NOMO-1 treated with DMSO at 0.1 percent for 48 hours (cell line): ENCODE measurements at regions not wholly inside any gene's neighbourhood (a gene's known extent, or its start where the extent isn't known, plus 50 kb on each side); places are given as distances from the start of the nearest gene placed in this dataset.
"Not testable (repeated sequence)": the region's sequence is repeated elsewhere in the genome, so short reads cannot be mapped to it uniquely, and the experiment has no call there.

ENCODE experiments used
- DNase-seq: peaks from one replicate; lab custom pipeline; 2025; ENCODE audit not compliant: unreplicated experiment; lab: John Stamatoyannopoulos, UW

DNA sequence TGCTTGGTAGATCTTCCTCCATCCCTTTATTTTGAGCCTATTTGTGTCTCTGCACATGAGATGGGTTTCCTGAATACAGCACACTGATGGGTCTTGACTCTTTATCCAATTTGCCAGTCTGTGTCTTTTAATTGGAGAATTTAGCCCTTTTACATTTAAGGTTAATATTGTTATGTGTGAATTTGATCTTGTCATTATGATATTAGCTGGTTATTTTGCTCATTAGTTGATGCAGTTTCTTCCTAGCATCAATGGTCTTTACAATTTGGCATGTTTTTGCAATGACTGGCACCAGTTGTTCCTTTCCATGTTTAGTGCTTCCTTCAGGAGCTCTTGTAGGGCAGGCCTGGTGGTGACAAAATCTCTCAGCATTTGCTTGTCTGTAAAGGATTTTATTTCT lies 72.4 kb downstream of the HNRNPD start:
- not testable (repeated sequence) for DNase-seq

GRCh38 chr4:82293304-82293703 lies 80.5 kb downstream of the HNRNPD start:
- DNase-seq: peak; percentile 91

GRCh38 chr4:82287720-82288119 lies 86.1 kb downstream of the HNRNPD start:
- DNase-seq: peak; percentile 3

- peak; percentile 99 for DNase-seq
Observed at GRCh38 chr4:82284858-82285805, 88.7 kb downstream of the HNRNPD start.

DNA sequence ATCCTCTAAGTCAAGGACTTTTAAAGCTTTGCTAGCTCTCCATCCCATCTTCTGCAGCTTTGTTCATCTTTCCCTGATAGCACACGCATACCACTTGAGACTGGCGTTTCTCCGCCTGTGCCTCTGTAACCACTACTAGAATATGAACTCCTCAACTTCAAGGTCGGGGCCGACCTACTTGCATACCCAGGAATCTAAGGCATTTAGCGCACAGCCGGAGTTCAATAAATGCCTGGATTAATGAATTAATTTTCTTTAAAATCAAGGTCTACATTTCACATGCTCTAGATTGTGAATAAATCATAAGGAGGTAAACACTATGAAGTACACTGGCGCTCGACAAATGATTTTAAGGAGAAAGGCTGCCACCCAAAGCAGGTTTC lies 89.3 kb downstream of the HNRNPD start:
- no peak for DNase-seq

DNA sequence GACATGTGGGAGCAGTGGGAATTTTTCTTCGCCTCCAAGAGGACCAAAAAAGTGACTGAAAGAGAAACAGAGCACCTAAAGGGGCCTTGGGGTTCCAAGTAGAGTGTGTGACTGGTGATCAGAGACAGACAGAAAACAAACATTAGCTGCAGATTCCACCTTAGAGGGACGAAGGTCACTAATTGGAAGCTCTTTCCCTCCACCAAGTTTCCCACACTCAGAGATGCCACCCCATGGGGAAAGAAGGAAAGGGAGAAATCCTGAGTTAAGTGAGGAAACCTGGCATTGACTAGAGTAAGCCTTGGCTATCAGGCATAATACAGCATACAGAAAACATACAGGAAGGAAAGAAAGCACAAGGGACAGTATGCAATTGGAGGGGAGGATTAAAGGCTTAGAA lies 90.9 kb downstream of the HNRNPD start:
- DNase-seq: no peak

GRCh38 chr4:82279550-82279949 lies 94.2 kb downstream of the HNRNPD start:
- not testable (repeated sequence) for DNase-seq

- DNase-seq: no peak
Observed at GRCh38 chr4:82276332-82276640, 97.5 kb downstream of the HNRNPD start.

- no peak for DNase-seq
Observed at GRCh38 chr4:82275431-82276331, 98.1 kb downstream of the HNRNPD start.

DNA sequence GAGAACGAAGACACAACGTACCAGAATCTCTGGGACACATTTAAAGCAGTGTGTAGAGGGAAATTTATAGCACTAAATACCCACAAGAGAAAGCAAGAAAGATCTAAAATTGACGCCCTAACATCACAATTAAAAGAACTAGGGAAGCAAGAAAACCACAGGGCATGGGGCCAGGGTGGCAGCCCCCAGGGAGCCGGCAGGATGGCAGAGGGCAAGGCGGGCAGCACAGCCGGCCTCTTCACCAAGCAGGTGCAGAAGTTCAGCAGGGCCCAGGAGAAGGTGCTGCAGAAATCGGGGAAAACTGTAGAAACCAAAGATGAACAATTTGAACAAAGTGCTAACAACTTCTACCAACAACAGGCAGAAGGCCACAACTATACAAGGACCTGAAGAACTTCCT lies 99.1 kb downstream of the HNRNPD start:
- not testable (repeated sequence) for DNase-seq

- not testable (repeated sequence) for DNase-seq
Observed at GRCh38 chr4:82272523-82272922, 101.3 kb downstream of the HNRNPD start.

GRCh38 chr4:82271915-82272480 lies 101.8 kb downstream of the HNRNPD start:
- DNase-seq: not testable (repeated sequence)

GRCh38 chr4:82268826-82269193 lies 105.0 kb downstream of the HNRNPD start:
- no peak for DNase-seq

DNA sequence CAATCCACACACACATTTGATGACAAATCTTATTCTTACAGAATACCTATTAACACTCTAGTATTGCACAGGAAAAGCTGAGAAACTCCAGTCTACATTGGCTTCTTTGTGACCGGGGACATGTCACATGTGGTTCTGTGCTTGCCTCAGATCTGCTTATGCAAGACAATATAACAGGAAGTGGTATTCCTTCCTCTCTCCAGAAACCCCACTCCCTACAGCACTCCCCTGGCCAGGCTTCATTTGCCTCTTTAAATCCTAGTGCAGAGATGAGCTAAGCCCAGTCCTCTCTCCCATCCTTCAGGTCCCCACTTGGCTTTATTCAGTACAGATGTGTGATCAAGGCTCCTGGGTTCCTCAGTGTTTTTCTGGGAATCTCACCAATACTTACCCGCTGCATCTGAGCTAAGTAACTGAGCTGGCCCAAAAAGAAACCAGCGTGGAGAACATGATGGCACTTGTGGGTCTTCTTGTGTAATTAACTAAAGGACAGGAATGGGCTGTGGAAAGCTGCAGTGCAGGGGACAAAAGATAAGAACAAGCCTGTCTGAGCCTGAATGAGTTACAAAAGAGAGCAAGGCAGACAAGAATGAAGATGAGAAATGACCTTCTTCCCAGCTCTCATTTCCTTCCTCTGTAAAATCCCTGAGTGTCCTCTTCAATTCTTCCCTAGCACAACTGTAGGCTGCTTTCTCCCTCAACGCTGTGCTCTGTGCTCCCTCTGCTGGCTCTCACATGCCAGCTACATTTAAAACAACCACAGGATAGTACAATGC lies 105.6 kb downstream of the HNRNPD start:
- peak; percentile 81 for DNase-seq

DNA sequence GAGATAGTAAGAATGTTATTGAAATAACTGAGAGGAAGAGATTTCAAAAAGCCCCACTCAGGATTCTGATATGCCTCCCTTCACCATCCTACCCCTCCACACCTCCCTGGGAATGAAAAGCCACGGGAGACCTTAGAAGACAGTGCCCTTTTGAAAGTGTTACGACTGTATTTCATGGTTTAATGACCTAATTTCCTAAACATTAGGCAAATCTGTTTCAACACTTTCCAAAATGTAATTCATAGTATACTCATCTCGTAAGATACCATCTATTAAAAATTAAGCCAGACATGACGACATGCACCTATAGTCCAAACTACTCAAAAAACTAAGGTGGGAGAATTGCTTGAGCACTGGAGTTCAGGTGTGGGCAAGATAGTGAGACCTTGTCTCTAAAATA lies 106.3 kb downstream of the HNRNPD start:
- DNase-seq: no peak

- DNase-seq: no peak
Observed at GRCh38 chr4:82266345-82266744, 107.4 kb downstream of the HNRNPD start.

- DNase-seq: peak; percentile 30
Observed at GRCh38 chr4:82261084-82261483, 112.7 kb downstream of the HNRNPD start.

GRCh38 chr4:82260632-82261031 lies 113.2 kb downstream of the HNRNPD start:
- no peak for DNase-seq

- peak; percentile 41 for DNase-seq
Observed at GRCh38 chr4:82256718-82257117, 117.1 kb downstream of the HNRNPD start.

- DNase-seq: no peak
Observed at GRCh38 chr4:82255657-82256056, 118.1 kb downstream of the HNRNPD start.
